MCF 10A (cell line): ENCODE measurements at regions not wholly inside any gene's neighbourhood (a gene's known extent, or its start where the extent isn't known, plus 50 kb on each side); places are given as distances from the start of the nearest gene placed in this dataset.

Source experiments
- BruUV-seq: library from RNA; stranded (reverse); fragments of 400-500 nt; replicated peaks from 2 replicates; lab custom pipeline; 2021; lab: Mats Ljungman, UMichigan
- CTCF ChIA-PET: fragments of 300-600 bp; sonication (Branson Sonifier 250); formaldehyde crosslinking; extraction: SDS; loops from one replicate; lab custom pipeline; 2021; ENCODE audit warnings: antibody characterized with exemption, inconsistent platforms; lab: Yijun Ruan, JAX
- POLR2A ChIA-PET: fragments of 300-600, 350-650 bp; sonication (Branson Sonifier 250); formaldehyde crosslinking; extraction: SDS; loops from one replicate; lab custom pipeline; 2020; ENCODE audit warnings: antibody characterized with exemption, inconsistent platforms; lab: Yijun Ruan, JAX
- DNase-seq: peaks from one replicate; pipeline ENCODE4 v3.0.0-alpha.2; 2018; ENCODE audit not compliant: unreplicated experiment
- H3K27ac Mint-ChIP-seq: one replicate; pipeline ENCODE4 v1.8.0; 2022; ENCODE audit warnings: mild to moderate bottlenecking, low read depth, mixed read lengths; ENCODE audit not compliant: unreplicated experiment
- H3K27me3 Mint-ChIP-seq: one replicate; pipeline ENCODE4 v1.8.0; 2022; ENCODE audit warnings: mixed read lengths; ENCODE audit not compliant: insufficient read depth, unreplicated experiment
- H3K36me3 Mint-ChIP-seq: one replicate; pipeline ENCODE4 v1.8.0; 2022; ENCODE audit warnings: mild to moderate bottlenecking, moderate library complexity, mixed read lengths; ENCODE audit not compliant: insufficient read depth, unreplicated experiment
- H3K4me1 Mint-ChIP-seq: one replicate; pipeline ENCODE4 v1.8.0; 2022; ENCODE audit warnings: mixed read lengths; ENCODE audit not compliant: insufficient read depth, unreplicated experiment
- H3K4me3 Mint-ChIP-seq: one replicate; pipeline ENCODE4 v1.8.0; 2022; ENCODE audit warnings: mild to moderate bottlenecking, moderate library complexity, mixed read lengths; ENCODE audit not compliant: unreplicated experiment
- H3K9me3 Mint-ChIP-seq: one replicate; pipeline ENCODE4 v1.8.0; 2022; ENCODE audit warnings: mixed read lengths; ENCODE audit not compliant: unreplicated experiment
- intact Hi-C: fragments of 100-400 bp; cut with micrococcal nuclease; formaldehyde crosslinking; loops from 2 replicates; pipeline ENCODE4 v1.14.1; 2022
- TF ChIP-seq, protein P1 (sequence below): fragments of 200-600 bp; IDR thresholded peaks from one replicate; pipeline ENCODE4 v1.8.0; 2022; ENCODE audit warnings: antibody characterized with exemption, mild to moderate bottlenecking; ENCODE audit not compliant: unreplicated experiment

DNA sequence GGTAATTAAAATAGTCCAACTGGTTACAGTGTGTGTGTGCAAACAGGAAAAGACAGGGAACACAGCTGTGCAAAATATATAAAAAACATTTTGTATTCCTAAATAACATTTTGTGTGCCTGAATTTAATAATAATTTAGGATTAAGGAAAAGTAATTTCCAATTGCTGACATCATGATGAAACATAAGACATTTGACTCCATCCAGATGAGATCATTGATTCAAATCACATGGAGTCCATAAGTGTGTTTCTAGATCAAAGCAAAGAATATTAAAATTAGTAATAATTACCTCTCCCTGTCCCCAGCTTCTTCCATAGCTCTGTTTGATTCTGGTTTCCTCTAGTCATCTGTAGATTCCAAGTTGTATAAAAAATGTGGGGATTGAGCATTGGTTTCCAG is 64.6 kb upstream of the BTN3A2 start:
- POLR2A ChIA-PET: interaction anchor here (0.7 to 2.0 kb wide), 4 partner anchors 9 to 857 kb away, joined by 3 to 11 read pairs (median 4); a partner anchor contains a TSS
- BruUV-seq: no TSS peak
- Mint-ChIP-seq H3K36me3 (peaks cover 7% of the 10 kb centered on the region), H3K9me3 (no peaks in the 10 kb centered on the region), H3K27ac (no peak overlapping the region), H3K4me3 (no peak overlapping the region), H3K27me3 (no peaks in the 10 kb centered on the region), H3K4me1 (peaks cover 27% of the 10 kb centered on the region)
- intact Hi-C loops: no loop called here
- CTCF ChIA-PET: no interaction called here
- DNase-seq: no peak
- TF ChIP-seq, protein P1, sequence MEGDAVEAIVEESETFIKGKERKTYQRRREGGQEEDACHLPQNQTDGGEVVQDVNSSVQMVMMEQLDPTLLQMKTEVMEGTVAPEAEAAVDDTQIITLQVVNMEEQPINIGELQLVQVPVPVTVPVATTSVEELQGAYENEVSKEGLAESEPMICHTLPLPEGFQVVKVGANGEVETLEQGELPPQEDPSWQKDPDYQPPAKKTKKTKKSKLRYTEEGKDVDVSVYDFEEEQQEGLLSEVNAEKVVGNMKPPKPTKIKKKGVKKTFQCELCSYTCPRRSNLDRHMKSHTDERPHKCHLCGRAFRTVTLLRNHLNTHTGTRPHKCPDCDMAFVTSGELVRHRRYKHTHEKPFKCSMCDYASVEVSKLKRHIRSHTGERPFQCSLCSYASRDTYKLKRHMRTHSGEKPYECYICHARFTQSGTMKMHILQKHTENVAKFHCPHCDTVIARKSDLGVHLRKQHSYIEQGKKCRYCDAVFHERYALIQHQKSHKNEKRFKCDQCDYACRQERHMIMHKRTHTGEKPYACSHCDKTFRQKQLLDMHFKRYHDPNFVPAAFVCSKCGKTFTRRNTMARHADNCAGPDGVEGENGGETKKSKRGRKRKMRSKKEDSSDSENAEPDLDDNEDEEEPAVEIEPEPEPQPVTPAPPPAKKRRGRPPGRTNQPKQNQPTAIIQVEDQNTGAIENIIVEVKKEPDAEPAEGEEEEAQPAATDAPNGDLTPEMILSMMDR: no peak

DNA sequence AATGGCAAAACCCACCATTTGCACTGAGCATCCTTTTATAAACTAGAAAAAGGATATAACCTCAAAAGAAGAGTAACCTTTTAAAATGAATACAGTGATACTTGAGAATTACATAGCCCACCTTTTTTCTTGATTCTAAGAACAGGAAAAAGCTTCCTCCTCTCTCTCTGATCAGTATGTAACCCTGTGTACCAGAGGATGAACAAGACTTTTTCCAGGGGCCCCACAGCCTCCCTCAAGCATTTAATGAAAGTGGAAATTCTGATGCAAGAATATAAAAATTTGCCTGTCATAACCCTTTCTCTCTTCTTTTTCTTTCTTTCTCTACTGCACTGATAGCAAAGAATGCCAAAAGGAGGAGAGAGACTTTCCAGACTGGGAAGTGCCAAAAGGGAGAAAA is 64.2 kb upstream of the BTN3A2 start:
- Mint-ChIP-seq H3K4me1 (peaks cover 22% of the 10 kb centered on the region), H3K27me3 (no peaks in the 10 kb centered on the region), H3K4me3 (no peak overlapping the region), H3K27ac (no peak overlapping the region), H3K9me3 (no peaks in the 10 kb centered on the region), H3K36me3 (peaks cover 9% of the 10 kb centered on the region)
- BruUV-seq: no TSS peak
- POLR2A ChIA-PET: interaction anchor here (0.7 to 2.0 kb wide), 4 partner anchors 8 to 856 kb away, joined by 3 to 11 read pairs (median 4); a partner anchor contains a TSS
- intact Hi-C loops: no loop called here
- CTCF ChIA-PET: no interaction called here
- TF ChIP-seq, protein P1: no peak
- DNase-seq: no peak

DNA sequence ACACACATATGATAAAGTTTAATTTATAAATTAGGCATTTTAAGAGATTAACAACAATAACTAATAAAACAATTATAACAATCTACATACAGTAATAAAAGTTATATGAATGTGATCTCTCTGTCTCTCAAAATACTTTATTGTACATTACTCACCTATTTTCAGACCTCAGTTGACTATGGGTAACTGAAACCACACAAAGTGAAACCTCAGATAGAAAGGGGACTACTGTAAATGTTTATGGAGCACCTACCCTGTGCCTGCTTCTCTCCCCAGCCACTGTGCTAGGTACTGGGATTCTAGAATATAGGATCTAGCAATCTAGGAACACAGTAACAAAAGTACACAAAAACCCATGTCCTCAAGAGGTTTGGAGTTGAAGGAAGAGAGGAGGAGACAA is 63.4 kb upstream of the BTN3A2 start:
- no peak overlapping the region for H3K4me3 Mint-ChIP-seq
- DNase-seq: no peak
- TF ChIP-seq, protein P1: no peak
- H3K27me3 Mint-ChIP-seq: no peaks in the 10 kb centered on the region
- peaks cover 9% of the 10 kb centered on the region for H3K36me3 Mint-ChIP-seq
- no TSS peak for BruUV-seq
- CTCF ChIA-PET: no interaction called here
- H3K4me1 Mint-ChIP-seq: peaks cover 14% of the 10 kb centered on the region
- no peak overlapping the region for H3K27ac Mint-ChIP-seq
- no peaks in the 10 kb centered on the region for H3K9me3 Mint-ChIP-seq
- POLR2A ChIA-PET: interaction anchor here (2.0 kb wide), 1 partner anchor 9 kb away, joined by 11 read pairs; no protein-coding TSS in a partner anchor
- intact Hi-C loops: no loop called here

DNA sequence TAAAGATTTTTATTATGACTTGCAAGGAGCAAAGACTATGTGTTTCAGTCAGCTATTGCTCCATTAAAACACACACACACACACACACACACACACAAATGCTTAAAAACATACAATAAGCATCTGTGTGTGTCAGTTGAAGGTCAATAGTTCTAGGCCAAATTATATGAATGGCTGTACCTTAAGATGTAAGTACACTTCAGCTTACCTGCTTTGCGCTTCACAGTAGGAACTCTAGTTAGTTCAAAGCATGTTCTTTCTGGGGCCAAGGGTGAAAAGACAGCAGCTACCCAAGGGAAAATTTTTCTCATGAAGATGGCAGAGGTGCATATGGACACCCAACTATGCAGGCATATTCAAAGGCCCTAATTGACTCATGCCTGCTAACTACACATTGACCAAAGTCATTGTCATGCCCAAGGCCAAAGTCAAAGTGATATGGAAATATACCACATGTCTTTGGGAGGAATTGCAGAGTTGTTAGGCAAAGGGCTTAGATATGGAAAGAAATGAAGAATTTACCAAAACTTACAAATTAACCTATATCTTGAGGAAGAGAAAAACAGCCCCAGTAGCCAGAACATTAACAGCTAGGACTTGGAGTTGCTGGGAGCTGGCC is 61.9 kb upstream of the BTN3A2 start:
- Mint-ChIP-seq H3K4me1 (peaks cover 7% of the 10 kb centered on the region), H3K27ac (no peak overlapping the region), H3K27me3 (no peaks in the 10 kb centered on the region), H3K4me3 (no peak overlapping the region), H3K36me3 (peaks cover 9% of the 10 kb centered on the region), H3K9me3 (no peaks in the 10 kb centered on the region)
- no peak for DNase-seq
- intact Hi-C loops: no loop called here
- BruUV-seq: no TSS peak
- CTCF ChIA-PET: interaction anchor here (0.8 to 0.9 kb wide), 2 partner anchors 20 to 233 kb away, joined by 3 read pairs; no protein-coding TSS in a partner anchor
- POLR2A ChIA-PET: interaction anchor here (0.6 to 2.3 kb wide), 4 partner anchors 10 to 173 kb away, joined by 3 to 10 read pairs (median 6); a partner anchor contains a TSS
- TF ChIP-seq, protein P1: no peak
